ENCODE measurements at regions not wholly inside any gene's neighbourhood (a gene's known extent, or its start where the extent isn't known, plus 50 kb on each side); places are given as distances from the start of the nearest gene placed in this dataset.

DNA sequence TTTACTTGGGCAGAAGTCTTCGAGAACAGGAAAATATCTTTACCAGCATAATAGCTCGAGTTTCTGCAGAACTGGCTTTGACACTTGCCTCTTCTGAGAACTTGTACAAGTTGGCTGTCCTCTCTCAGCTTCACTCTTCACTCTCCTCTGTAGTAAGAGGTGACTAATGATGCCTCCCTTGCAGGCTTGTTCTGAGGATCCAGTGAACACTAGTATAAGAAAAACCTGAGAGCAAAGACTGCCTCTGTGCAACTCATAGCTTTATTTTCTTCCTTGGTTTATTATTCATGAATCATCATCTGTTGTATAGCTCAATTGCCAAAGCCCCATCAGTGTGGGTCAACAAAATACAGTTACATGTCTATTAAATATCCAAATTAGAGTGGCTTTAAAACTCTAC is 266.7 kb upstream of the CLNK start:
- Histone ChIP-seq H4K20me1 (replicated peaks; ENCODE audit: control insufficient read depth, insufficient read depth, low read length) (no peaks in the 10 kb centered on the region), H3K36me3 (ENCODE audit: control insufficient read depth, insufficient read depth, low read length) (no peaks in the 10 kb centered on the region), H3K27ac (ENCODE audit: extremely low read depth, low read depth, low read length) (no peak overlapping the region), H3K4me2 (ENCODE audit: insufficient read depth, low read length) (no peak overlapping the region), H3K4me3 (no peak overlapping the region), H3K4me1 (replicated peaks in 1 of 2; ENCODE audit: control insufficient read depth in 2 of 2, insufficient read depth in 2 of 2, low read length in 2 of 2) (no peaks in the 10 kb centered on the region), H3K79me2 (ENCODE audit: control insufficient read depth, insufficient read depth, low read length) (no peaks in the 10 kb centered on the region), H3K9ac (ENCODE audit: insufficient read depth in 1 of 2, low read depth in 2 of 2, low read length in 2 of 2) (no peak overlapping the region), H3K9me1 (ENCODE audit: control insufficient read depth, insufficient read depth, low read length) (no peaks in the 10 kb centered on the region), H3K27me3 (ENCODE audit: control insufficient read depth in 2 of 2, insufficient read depth in 2 of 2, low read length in 2 of 2) (no peaks in the 10 kb centered on the region), H2AFZ (ENCODE audit: low read depth, low read length) (no peak overlapping the region), H3K9me3 (replicated peaks; ENCODE audit: control insufficient read depth, insufficient read depth, low read depth, low read length) (no peaks in the 10 kb centered on the region)
- in situ Hi-C loops (cut with MboI) = no loop called here
- no TSS peak for BruUV-seq (replicated peaks)
- DNase-seq (ENCODE audit: extremely low read depth in 1 of 4, low spot score in 3 of 4) (no peak), FAIRE-seq (no peak), ATAC-seq (no peak)
- POLR2A ChIA-PET = no interaction called here
- WGBS (ENCODE audit: insufficient coverage, low coverage, missing lambda C conversion rate) = 0% methylated on average over 2 of the region's 2 CpGs
- TF ChIP-seq TAF1 (IDR thresholded peaks at IDR 0.05; ENCODE audit: control insufficient read depth, extremely low read depth, insufficient read depth, low read length, severe bottlenecking) = no peak
- CTCF ChIA-PET (ENCODE audit: low intra/inter-chr PET ratio) = no interaction called here
- intact Hi-C loops (cut with micrococcal nuclease) = no loop called here

DNA sequence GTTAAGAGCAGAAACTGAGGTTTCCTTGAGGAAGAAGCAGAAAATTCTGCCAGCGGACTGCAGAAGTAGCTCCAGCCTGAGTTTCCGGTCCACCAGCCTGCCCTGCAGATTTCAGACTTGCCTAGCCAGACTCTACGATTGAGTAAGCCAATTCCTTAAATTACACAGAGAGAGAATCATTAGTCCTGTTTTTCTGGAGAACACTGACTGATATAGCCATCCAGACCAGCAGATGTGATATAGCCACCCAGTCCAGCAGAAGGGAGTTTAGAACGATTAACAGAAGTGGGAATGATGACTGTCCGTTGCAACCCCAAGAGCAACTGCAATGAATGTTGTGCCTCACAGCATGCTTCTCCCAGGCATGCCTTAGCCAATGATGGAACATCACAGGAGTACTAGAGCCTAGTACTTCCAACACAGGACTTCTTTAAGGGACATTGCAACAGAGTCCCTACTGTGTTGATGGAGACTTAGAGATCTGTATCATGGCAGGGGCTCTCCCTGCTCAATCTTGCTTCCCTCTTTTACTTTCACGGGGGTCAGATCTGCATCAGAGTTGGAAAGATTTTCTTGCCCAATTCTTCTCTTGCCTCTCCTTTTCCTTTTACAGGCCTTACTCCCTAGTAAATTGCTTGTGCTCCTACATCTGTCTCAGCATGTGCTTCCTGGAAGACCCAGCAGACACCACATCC is 264.6 kb upstream of the CLNK start:
- WGBS (ENCODE audit: insufficient coverage, low coverage, missing lambda C conversion rate) = 3% methylated on average over 6 of the region's 6 CpGs
- Histone ChIP-seq H3K9ac (ENCODE audit: insufficient read depth in 1 of 2, low read depth in 2 of 2, low read length in 2 of 2) (no peak overlapping the region), H3K79me2 (ENCODE audit: control insufficient read depth, insufficient read depth, low read length) (no peaks in the 10 kb centered on the region), H3K9me3 (replicated peaks; ENCODE audit: control insufficient read depth, insufficient read depth, low read depth, low read length) (no peaks in the 10 kb centered on the region), H3K4me2 (ENCODE audit: insufficient read depth, low read length) (no peak overlapping the region), H3K4me3 (no peak overlapping the region), H3K36me3 (ENCODE audit: control insufficient read depth, insufficient read depth, low read length) (no peaks in the 10 kb centered on the region), H3K9me1 (ENCODE audit: control insufficient read depth, insufficient read depth, low read length) (no peaks in the 10 kb centered on the region), H3K4me1 (replicated peaks in 1 of 2; ENCODE audit: control insufficient read depth in 2 of 2, insufficient read depth in 2 of 2, low read length in 2 of 2) (no peaks in the 10 kb centered on the region), H2AFZ (ENCODE audit: low read depth, low read length) (no peak overlapping the region), H3K27me3 (ENCODE audit: control insufficient read depth in 2 of 2, insufficient read depth in 2 of 2, low read length in 2 of 2) (no peaks in the 10 kb centered on the region), H4K20me1 (replicated peaks; ENCODE audit: control insufficient read depth, insufficient read depth, low read length) (no peaks in the 10 kb centered on the region), H3K27ac (ENCODE audit: extremely low read depth, low read depth, low read length) (no peak overlapping the region)
- POLR2A ChIA-PET = no interaction called here
- intact Hi-C loops (cut with micrococcal nuclease) (no loop called here), in situ Hi-C loops (cut with MboI) (no loop called here)
- FAIRE-seq (no peak), ATAC-seq (no peak), DNase-seq (ENCODE audit: extremely low read depth in 1 of 4, low spot score in 3 of 4) (no peak)
- CTCF ChIA-PET (ENCODE audit: low intra/inter-chr PET ratio) = no interaction called here
- BruUV-seq (replicated peaks) = no TSS peak
- TF ChIP-seq DIDO1 (tag; IDR thresholded peaks at IDR 0.05; ENCODE audit: low read depth) = no peak
- no peak for TF ChIP-seq ZKSCAN1 (IDR thresholded peaks at IDR 0.05; ENCODE audit: low read depth, low read length)
- TF ChIP-seq GTF2F1 (IDR thresholded peaks at IDR 0.05; ENCODE audit: low read depth, low read length) = no peak
- no peak for TF ChIP-seq ZNF717 (CRISPR knock-in tag; IDR thresholded peaks at IDR 0.05)
- TF ChIP-seq SMARCB1 (IDR thresholded peaks at IDR 0.05; ENCODE audit: insufficient read length, low read depth) = no peak
- TF ChIP-seq, protein P1, sequence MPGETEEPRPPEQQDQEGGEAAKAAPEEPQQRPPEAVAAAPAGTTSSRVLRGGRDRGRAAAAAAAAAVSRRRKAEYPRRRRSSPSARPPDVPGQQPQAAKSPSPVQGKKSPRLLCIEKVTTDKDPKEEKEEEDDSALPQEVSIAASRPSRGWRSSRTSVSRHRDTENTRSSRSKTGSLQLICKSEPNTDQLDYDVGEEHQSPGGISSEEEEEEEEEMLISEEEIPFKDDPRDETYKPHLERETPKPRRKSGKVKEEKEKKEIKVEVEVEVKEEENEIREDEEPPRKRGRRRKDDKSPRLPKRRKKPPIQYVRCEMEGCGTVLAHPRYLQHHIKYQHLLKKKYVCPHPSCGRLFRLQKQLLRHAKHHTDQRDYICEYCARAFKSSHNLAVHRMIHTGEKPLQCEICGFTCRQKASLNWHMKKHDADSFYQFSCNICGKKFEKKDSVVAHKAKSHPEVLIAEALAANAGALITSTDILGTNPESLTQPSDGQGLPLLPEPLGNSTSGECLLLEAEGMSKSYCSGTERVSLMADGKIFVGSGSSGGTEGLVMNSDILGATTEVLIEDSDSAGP (CRISPR knock-in tag; IDR thresholded peaks at IDR 0.05) = no peak
- TF ChIP-seq SIN3B (IDR thresholded peaks at IDR 0.05; ENCODE audit: low read depth) = no peak
- TF ChIP-seq, protein P2, sequence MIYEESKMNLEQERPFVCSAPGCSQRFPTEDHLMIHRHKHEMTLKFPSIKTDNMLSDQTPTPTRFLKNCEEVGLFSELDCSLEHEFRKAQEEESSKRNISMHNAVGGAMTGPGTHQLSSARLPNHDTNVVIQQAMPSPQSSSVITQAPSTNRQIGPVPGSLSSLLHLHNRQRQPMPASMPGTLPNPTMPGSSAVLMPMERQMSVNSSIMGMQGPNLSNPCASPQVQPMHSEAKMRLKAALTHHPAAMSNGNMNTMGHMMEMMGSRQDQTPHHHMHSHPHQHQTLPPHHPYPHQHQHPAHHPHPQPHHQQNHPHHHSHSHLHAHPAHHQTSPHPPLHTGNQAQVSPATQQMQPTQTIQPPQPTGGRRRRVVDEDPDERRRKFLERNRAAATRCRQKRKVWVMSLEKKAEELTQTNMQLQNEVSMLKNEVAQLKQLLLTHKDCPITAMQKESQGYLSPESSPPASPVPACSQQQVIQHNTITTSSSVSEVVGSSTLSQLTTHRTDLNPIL (CRISPR knock-in tag; IDR thresholded peaks at IDR 0.05) = no peak
- TF ChIP-seq ZNF12 (CRISPR knock-in tag; IDR thresholded peaks at IDR 0.05) = no peak
- no peak for TF ChIP-seq NR2F6 (CRISPR knock-in tag; IDR thresholded peaks at IDR 0.05)
- no peak for TF ChIP-seq MYNN (IDR thresholded peaks at IDR 0.05)
- TF ChIP-seq MYNN (CRISPR knock-in tag; IDR thresholded peaks at IDR 0.05) = no peak
- TF ChIP-seq, protein P3, sequence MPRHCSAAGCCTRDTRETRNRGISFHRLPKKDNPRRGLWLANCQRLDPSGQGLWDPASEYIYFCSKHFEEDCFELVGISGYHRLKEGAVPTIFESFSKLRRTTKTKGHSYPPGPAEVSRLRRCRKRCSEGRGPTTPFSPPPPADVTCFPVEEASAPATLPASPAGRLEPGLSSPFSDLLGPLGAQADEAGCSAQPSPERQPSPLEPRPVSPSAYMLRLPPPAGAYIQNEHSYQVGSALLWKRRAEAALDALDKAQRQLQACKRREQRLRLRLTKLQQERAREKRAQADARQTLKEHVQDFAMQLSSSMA (CRISPR knock-in tag; IDR thresholded peaks at IDR 0.05) = no peak
- no peak for TF ChIP-seq CAMTA2 (CRISPR knock-in tag; conservative IDR thresholded peaks at IDR 0.05)
